ENCODE measurements at regions not wholly inside any gene's neighbourhood (a gene's known extent, or its start where the extent isn't known, plus 50 kb on each side); places are given as distances from the start of the nearest gene placed in this dataset.

DNA sequence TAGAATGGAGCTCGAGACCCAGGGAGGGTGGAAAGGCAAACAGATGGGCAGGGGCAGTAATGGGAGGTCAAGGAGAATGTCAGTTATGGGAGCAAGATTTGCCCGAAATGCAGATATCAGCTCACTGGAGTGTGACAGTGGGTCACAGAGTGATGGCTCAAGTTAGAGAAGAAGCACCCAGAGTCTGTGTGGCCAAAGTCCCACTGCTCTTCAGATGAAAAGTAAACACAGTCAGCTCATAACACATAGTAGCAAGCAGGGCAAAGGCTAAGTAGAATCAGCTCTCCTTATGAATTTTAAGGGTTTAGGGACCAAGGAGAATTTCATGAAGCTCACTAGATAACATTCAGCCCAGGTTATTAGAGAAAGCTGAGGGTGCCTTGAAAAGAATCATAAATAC lies 264.9 kb upstream of the MON1B start:
- no peak for DNase-seq

GRCh38 chr16:76926595-76926994 lies 264.4 kb upstream of the MON1B start:
- no peak for DNase-seq

DNA sequence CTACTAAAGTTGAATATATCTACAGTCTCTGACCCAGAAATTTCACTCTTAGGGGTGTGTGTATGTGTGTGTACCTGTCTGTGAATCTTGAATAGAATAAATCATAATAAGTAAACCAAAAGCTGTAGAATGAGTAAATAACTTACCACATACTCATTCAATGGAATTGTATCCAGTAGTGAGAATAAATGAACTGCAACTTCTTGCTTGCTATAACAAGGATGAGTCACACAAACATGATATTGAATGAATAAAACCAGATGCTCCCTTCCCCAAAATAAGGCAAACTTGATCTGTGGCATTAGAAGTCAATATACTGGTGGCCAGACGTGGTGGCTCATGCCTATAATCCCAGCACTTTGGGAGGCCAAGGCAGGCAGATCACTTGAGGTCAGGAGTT lies 259.8 kb upstream of the MON1B start:
- no peak for DNase-seq

GRCh38 chr16:76932541-76933211 lies 258.3 kb upstream of the MON1B start:
- no peak for DNase-seq

DNA sequence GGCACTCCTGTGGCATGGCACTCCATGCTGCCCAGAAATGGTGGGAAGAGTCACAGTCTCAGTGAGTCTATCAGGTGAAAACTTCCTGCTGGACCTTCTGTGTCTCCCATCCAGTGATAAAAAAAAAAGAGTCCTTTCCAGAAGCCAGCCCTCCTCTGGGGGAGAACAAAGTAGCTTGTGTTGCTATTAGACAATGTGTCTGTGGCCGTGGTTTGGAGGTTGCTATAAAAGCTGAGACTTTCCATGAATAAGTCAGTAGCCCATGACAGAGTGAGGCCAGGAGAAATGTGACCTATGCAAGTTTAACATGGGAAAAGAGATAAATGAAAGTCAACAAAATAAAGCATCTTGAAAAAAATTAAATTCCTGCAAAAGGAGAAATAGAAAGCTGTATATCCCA lies 250.7 kb upstream of the MON1B start:
- DNase-seq: no peak

- DNase-seq: no peak
Observed at GRCh38 chr16:76941113-76941512, 249.9 kb upstream of the MON1B start.

GRCh38 chr16:76942089-76942488 lies 248.9 kb upstream of the MON1B start:
- no peak for DNase-seq

DNA sequence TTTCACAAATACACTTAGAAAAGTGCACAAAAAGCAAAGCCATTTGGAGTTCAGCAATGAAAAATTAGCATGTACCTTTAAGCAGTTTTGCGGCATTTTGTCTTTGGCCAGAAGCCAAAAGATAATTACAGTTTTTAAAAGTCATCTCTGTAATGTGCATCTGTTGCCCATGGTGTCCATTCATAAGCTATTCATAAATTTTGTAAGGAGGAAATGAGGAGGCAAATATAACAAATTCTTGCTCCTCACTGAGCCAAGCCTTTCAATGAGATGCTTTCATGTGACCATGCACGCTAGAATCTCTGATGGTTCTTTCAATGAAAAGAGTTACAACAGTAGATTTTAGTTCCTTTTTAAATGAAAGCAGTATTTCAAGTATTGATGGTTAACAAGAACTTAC lies 247.1 kb upstream of the MON1B start:
- peak; percentile 18 for DNase-seq

- no peak for DNase-seq
Observed at GRCh38 chr16:76946879-76947278, 244.1 kb upstream of the MON1B start.

- no peak for DNase-seq
Observed at GRCh38 chr16:76947749-76948148, 243.2 kb upstream of the MON1B start.

DNA sequence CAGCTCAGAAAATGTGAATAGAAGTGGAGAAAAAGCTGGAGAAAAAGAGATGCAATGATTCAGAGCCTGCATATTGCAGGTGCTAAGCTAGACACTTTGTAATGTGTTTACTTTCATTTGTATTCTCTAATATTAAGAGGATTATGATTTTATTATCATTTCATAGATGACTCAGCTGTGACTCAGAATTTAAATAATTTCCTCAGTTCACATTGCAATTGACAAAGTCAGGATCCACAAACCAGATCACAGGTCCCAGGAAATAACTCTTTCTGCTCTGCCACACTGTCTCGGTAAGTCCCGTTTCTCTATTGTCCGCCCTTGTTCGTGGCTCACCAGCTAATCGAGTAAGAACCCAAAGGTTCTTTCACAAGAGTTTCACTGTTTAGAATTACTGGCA lies 235.4 kb upstream of the MON1B start:
- DNase-seq: no peak

DNA sequence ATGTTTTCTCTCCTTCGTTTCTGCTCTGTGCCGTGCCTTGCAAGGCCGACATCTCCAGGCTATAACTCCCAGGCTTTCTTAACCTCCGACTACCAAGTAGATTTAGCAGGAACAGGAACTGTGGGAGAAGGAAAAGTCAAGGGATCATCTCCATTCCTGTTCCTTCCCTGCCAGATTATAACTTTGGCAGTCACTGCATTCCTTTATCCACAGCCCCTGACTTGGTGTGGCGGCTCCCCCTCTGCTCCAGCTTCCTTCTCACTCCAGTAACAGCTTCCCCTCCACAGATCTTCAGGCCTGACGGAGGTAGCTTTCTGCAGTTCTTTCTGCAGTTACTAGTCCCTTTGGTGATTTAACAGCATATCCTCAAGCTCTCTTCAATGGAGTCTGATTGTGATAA lies 234.6 kb upstream of the MON1B start:
- DNase-seq: no peak

DNA sequence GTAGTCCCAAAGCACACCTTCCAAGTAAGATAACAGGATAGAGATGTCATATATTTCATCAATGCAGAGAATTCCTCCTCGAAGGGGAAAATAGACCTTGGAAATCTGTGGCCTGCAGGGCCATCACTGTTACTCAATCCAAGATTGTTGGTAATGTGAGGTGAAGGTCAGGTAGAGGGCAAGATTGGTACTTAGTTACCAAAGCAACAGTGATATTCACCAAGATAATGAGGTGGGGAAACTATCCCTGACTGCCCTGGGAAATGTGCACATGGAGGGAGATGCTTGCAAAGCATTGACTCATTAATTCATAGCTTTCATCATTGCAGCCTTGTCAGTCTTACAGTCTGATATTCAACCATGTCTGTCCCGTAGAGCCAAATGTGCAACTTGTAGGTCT lies 234.1 kb upstream of the MON1B start:
- no peak for DNase-seq

GRCh38 chr16:76959166-76959565 lies 231.8 kb upstream of the MON1B start:
- no peak for DNase-seq

GRCh38 chr16:76963614-76964315 lies 227.2 kb upstream of the MON1B start:
- DNase-seq: no peak

DNA sequence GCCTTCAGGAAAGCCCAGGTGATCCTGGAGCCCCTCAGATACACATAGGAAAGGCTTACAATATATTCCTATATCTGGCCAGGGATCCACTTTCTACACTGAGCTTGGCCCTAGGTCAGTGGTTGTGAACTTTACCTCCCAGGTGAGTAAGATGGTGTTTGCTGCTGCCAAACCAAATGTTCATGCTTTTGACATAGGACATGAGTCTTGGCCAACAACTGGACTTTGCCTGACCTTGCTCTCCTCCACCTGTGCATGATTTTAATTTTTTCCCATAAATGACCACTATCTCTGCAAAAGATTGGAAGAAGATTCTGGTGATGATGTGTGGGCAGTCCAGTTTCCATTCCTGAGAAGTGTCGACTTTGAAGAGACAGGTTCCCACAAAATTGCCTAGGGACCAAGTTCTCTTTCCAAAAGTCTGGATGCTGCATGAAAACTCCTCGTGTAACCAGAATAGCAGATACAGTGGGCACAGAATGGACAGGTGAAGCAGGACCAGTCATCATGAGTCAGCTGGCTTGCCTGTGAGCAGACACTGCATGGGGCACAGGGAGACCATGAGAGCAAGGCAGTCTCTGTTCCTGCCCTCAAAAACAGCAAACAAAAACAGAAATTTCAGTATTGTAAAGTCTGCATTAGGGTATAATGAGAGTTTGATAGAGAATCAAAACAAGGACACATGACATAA lies 226.4 kb upstream of the MON1B start:
- no peak for DNase-seq

DNA sequence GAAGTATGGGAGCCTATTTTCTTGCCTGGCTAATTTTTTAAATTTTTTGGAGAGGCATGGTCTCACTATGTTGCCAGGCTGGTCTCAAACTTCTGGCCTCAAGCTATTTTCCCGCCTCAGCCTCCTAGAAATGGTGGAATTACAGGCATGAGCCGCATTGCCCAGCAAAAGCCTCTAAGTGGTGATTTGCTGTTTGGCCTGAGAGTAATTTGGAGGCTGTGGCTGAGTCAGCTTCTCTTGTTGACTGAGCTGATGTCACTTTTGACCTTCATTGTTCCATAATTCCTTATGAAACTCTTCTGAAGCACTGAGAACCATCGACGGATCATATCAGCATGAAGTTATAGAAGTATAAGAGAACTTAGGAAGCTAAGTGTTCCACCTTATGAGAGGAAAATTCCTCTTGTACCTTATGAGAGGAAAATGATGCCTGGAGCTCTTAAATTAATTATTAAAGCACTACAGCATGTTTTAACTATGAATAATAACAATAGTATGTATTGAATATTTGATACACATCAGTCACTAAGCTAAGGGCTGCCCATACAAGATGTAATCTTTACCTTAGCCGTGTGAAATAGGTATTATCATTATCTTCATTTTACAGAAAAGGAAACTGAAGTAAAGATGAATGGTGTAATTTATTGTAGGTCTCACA lies 220.8 kb upstream of the MON1B start:
- DNase-seq: no peak

DNA sequence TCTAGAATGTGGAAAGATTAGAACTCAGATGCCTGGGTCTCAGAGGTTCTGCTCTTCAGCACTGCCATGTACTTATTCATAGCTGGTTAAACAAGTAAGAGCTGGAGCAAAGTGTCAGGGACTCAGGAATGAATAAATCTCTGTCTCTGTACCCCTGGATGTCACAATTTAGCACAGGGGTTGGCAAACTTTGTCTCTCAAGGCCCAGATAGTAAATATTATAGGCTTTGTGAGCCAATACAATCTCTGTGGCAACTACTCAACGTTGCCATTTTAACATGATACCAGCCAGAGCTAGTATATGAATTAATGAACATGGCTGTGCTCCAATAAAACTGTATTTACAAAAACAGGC lies 220.3 kb upstream of the MON1B start:
- DNase-seq: no peak

DNA sequence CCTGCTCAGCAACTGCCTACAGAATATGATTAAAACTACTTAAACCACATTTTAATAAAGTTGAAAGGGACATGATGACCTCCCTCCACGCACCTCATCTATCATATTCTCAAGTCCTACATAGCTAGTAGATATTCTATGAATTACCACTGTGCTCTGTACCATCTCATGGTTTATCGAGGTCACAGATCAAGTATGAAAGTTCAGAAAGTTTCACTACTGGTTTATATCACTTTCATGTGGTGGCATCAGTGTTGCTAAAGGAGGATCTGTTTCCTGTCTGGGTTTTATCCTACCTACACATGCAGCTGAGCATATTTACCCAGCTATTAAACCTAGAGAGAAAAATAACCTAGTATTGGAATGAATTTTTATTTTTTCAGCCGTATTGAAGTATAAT lies 214.9 kb upstream of the MON1B start:
- DNase-seq: no peak

- no peak for DNase-seq
Observed at GRCh38 chr16:76976756-76977155, 214.2 kb upstream of the MON1B start.

DNA sequence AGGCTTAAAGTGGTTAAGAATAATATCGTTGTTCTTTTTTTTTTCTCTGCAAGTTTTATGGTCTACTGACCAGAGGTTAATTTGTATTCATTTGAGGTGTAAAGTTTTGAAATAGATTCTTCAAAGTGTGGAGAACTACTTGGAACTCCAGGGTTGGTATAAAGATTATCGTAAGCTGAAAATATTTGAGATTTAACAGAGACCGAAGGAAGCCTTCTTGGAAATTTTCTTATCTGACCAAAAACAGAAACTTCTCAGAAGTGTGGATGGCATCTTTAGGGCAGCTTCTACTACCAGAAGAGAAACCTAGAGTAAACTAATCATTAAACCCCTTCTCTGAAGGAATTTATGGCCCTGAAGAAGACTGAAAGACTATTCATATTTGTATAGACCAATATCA lies 206.8 kb upstream of the MON1B start:
- DNase-seq: no peak

DNA sequence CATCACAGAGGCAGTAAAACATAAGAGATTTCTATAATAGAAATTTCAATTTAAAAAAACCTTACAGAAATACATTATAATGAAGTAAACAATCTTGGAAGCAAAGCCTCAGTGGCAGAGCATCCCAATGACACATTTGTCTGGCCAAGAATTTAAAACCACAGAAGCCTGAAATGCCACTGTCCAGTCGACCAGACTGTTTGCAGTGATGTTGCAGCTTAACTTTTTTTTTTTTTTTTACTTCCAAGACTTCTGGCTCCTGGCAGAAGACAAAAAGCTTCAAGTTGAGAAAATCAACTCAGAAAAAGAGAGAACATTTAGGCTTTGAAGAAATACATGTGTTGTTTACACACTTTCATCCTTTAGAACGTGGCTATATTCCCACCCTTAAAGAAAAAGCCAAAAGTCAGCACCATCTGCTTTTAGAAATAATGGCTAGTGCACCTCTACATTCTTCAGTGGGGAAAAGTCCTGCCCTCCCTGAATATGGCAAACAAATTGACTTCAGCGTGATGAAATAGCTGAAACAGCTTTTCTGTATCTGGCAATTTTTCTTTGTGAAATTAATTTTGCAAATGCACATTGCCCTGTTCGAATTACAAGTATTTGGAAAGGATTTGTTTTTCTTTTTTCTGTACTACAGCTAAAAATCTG lies 205.5 kb upstream of the MON1B start:
- DNase-seq: no peak

- DNase-seq: no peak
Observed at GRCh38 chr16:76988526-76988925, 202.5 kb upstream of the MON1B start.
